Keratinocyte (primary cell): ENCODE measurements at regions not wholly inside any gene's neighbourhood (a gene's known extent, or its start where the extent isn't known, plus 50 kb on each side); places are given as distances from the start of the nearest gene placed in this dataset.
A peak's percentile ranks its signal among the peaks of the same experiment; 100 is the strongest.

ENCODE experiments used
- DNase-seq: peaks from one replicate; pipeline ENCODE4 v3.0.0-alpha.2; 2011; ENCODE audit warnings: low read depth, missing footprints, low spot score
- FAIRE-seq: peaks from 2 replicates; lab custom pipeline; 2011; peaks lifted over from hg19 to GRCh38; lab: Jason Lieb, UNC
- H2AFZ ChIP-seq: 2 replicates; pipeline ENCODE4 v1.6.0; 2012; ENCODE audit warnings: low read length, control low read depth, inconsistent platforms; ENCODE audit not compliant: control insufficient read depth
- H3K27ac ChIP-seq: 2 replicates; pipeline ENCODE4 v1.5.1; 2011; ENCODE audit warnings: low read length; ENCODE audit not compliant: control insufficient read depth, insufficient read depth
- H3K27me3 ChIP-seq: 3 replicates; pipeline ENCODE4 v1.6.0; 2011; ENCODE audit warnings: low read length; ENCODE audit not compliant: control insufficient read depth, insufficient read depth; ENCODE audit errors: extremely low read depth
- H3K36me3 ChIP-seq, 2 experiments: 2 replicates in 1 of 2; 3 replicates in 1 of 2; pipeline ENCODE4 v1.5.1; 2011; ENCODE audit warnings: low read length in 2 of 2, mild to moderate bottlenecking in 1 of 2; ENCODE audit not compliant: control insufficient read depth in 2 of 2, insufficient read depth in 2 of 2; ENCODE audit errors: extremely low read depth in 1 of 2
- H3K4me1 ChIP-seq: 3 replicates; pipeline ENCODE4 v1.5.1; 2011; ENCODE audit warnings: low read length; ENCODE audit not compliant: control insufficient read depth, insufficient read depth; ENCODE audit errors: extremely low read depth
- H3K4me2 ChIP-seq: 3 replicates; pipeline ENCODE4 v1.6.0; 2011; ENCODE audit warnings: low read depth, low read length; ENCODE audit not compliant: control insufficient read depth, insufficient read depth; ENCODE audit errors: extremely low read depth
- H3K4me3 ChIP-seq, 3 experiments: fragments of 200-600 bp in 1 of 3; sonication (generic) in 1 of 3; 2 replicates in 2 of 3; 3 replicates in 1 of 3; pipeline ENCODE4 v1.5.1; 2011 to 2016; ENCODE audit warnings: low read length in 3 of 3, mild to moderate bottlenecking in 3 of 3, control low read depth in 2 of 3, inconsistent platforms in 1 of 3, low read depth in 1 of 3, mixed read lengths in 1 of 3, mixed run types in 1 of 3, moderate library complexity in 1 of 3; ENCODE audit not compliant: control insufficient read depth in 2 of 3, insufficient read depth in 2 of 3; ENCODE audit errors: extremely low read depth in 1 of 3
- H3K79me2 ChIP-seq: 2 replicates; pipeline ENCODE4 v1.6.0; 2012; ENCODE audit warnings: low read length; ENCODE audit not compliant: control insufficient read depth, insufficient read depth
- H3K9ac ChIP-seq: 3 replicates; pipeline ENCODE4 v1.6.0; 2011; ENCODE audit warnings: low read length; ENCODE audit not compliant: control insufficient read depth, insufficient read depth; ENCODE audit errors: extremely low read depth
- H3K9me1 ChIP-seq: 3 replicates; pipeline ENCODE4 v1.6.0; 2011; ENCODE audit warnings: low read length; ENCODE audit not compliant: control insufficient read depth, insufficient read depth; ENCODE audit errors: extremely low read depth
- H3K9me3 ChIP-seq: 2 replicates; pipeline ENCODE4 v1.5.1; 2012; ENCODE audit warnings: low read depth, low read length; ENCODE audit not compliant: control insufficient read depth
- H4K20me1 ChIP-seq: 3 replicates; pipeline ENCODE4 v1.6.0; 2011; ENCODE audit warnings: low read length; ENCODE audit not compliant: control insufficient read depth, insufficient read depth; ENCODE audit errors: extremely low read depth
- EZH2 ChIP-seq: IDR thresholded peaks from one replicate; pipeline ENCODE4 v1.6.1; 2012; ENCODE audit warnings: inconsistent platforms, mild to moderate bottlenecking, low read length, moderate library complexity
- dilution Hi-C: fragments of 300-500 bp; cut with MboI; formaldehyde crosslinking; loops from one replicate; pipeline ENCODE4 v1.7.0; 2020; ENCODE audit warnings: low sequenced_read_pairs; ENCODE audit not compliant: extremely low pct_ligation_motif_present
- TF ChIP-seq, protein P1 (sequence below), 3 experiments: IDR thresholded peaks in 1 of 3; conservative IDR thresholded peaks in 1 of 3; optimal IDR thresholded peaks in 1 of 3; 2 replicates in 2 of 3; 3 replicates in 1 of 3; pipeline versions ENCODE3 to v1.5.1; 2011; ENCODE audit warnings: low read length in 3 of 3, mild to moderate bottlenecking in 3 of 3, moderate library complexity in 2 of 3, control low read depth in 1 of 3, inconsistent platforms in 1 of 3; ENCODE audit not compliant: insufficient read depth in 2 of 3; ENCODE audit errors: extremely low read depth in 1 of 3

DNA sequence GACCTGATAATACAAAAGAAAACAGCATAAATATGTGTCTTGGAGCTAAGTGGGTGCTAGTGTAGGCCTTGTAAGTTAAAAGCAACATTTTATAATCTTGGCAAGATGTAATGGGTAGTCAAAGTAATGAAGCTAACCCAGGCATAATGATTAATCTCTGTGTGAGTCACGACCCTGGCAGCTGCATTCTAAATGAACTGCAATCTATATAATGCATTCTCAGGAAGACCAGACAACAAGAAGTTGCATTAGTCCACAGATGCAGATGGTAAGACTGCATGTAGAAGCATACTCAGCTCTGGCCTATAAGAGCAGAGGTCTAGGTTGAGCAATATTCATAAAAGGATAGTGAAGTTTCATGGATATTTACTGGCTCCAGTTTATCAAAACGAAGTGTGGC, 85.6 kb upstream of the ETAA1 start:
- no peaks in the 10 kb centered on the region for H3K36me3 ChIP-seq
- H3K9me3 ChIP-seq, result no peaks in the 10 kb centered on the region
- H3K27me3 ChIP-seq, result no peaks in the 10 kb centered on the region
- no peaks in the 10 kb centered on the region for H3K79me2 ChIP-seq
- peak overlapping the region; percentile 45 for H3K4me2 ChIP-seq
- no peak overlapping the region for H2AFZ ChIP-seq
- TF ChIP-seq, protein P1, sequence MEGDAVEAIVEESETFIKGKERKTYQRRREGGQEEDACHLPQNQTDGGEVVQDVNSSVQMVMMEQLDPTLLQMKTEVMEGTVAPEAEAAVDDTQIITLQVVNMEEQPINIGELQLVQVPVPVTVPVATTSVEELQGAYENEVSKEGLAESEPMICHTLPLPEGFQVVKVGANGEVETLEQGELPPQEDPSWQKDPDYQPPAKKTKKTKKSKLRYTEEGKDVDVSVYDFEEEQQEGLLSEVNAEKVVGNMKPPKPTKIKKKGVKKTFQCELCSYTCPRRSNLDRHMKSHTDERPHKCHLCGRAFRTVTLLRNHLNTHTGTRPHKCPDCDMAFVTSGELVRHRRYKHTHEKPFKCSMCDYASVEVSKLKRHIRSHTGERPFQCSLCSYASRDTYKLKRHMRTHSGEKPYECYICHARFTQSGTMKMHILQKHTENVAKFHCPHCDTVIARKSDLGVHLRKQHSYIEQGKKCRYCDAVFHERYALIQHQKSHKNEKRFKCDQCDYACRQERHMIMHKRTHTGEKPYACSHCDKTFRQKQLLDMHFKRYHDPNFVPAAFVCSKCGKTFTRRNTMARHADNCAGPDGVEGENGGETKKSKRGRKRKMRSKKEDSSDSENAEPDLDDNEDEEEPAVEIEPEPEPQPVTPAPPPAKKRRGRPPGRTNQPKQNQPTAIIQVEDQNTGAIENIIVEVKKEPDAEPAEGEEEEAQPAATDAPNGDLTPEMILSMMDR (optimal IDR thresholded peaks at IDR 0.05 in 1 of 3, IDR thresholded peaks at IDR 0.05 in 1 of 3, conservative IDR thresholded peaks at IDR 0.05 in 1 of 3; ENCODE audit: extremely low read depth in 1 of 3, insufficient read depth in 2 of 3, low read length in 3 of 3), result no peak
- TF ChIP-seq EZH2, result no peak
- peaks cover 8% of the 10 kb centered on the region for H3K4me1 ChIP-seq
- dilution Hi-C loops, result no loop called here
- H3K27ac ChIP-seq, result no peak overlapping the region
- no peaks in the 10 kb centered on the region for H4K20me1 ChIP-seq
- H3K9me1 ChIP-seq, result no peaks in the 10 kb centered on the region
- DNase-seq (peak; percentile 36), FAIRE-seq (peak; percentile 86)
- H3K9ac ChIP-seq, result no peak overlapping the region
- no peak overlapping the region for H3K4me3 ChIP-seq

DNA sequence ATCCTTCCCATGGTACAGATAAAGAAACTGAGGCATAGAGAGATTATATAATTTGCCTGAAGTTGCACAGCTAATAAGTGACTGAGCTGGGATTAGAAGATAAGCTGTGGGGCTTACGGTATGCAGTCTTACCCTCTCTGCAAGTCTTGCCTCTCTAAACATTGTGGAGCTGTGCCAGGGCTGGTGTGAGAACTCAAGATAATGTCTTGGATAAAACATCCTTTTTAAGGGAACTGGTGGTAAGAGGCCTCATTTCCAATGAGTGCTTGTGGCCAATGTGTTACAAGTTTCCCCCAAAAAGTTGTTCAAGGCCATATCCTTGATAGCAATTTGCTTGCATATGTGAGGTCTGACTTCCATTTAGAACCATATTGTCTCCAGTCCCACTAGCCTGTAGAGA, 84.3 kb upstream of the ETAA1 start:
- Histone ChIP-seq H3K4me1 (peaks cover 8% of the 10 kb centered on the region), H3K9me3 (no peaks in the 10 kb centered on the region), H3K4me3 (no peak overlapping the region), H3K36me3 (no peaks in the 10 kb centered on the region), H4K20me1 (no peaks in the 10 kb centered on the region), H3K27me3 (no peaks in the 10 kb centered on the region), H2AFZ (no peak overlapping the region), H3K79me2 (no peaks in the 10 kb centered on the region), H3K4me2 (no peak overlapping the region), H3K9ac (no peak overlapping the region), H3K9me1 (no peaks in the 10 kb centered on the region), H3K27ac (no peak overlapping the region)
- TF ChIP-seq, protein P1 (optimal IDR thresholded peaks at IDR 0.05 in 1 of 3, IDR thresholded peaks at IDR 0.05 in 1 of 3, conservative IDR thresholded peaks at IDR 0.05 in 1 of 3; ENCODE audit: extremely low read depth in 1 of 3, insufficient read depth in 2 of 3, low read length in 3 of 3), result no peak
- no peak for TF ChIP-seq EZH2
- dilution Hi-C loops, result no loop called here
- DNase-seq (no peak), FAIRE-seq (no peak)
